GM12891 (cell line): ENCODE measurements at regions not wholly inside any gene's neighbourhood (a gene's known extent, or its start where the extent isn't known, plus 50 kb on each side); places are given as distances from the start of the nearest gene placed in this dataset.

Experiments
- DNase-seq: peaks from one replicate; pipeline ENCODE4 v3.0.0; 2011; ENCODE audit warnings: low spot score; ENCODE audit not compliant: insufficient read length
- FAIRE-seq: peaks from 2 replicates; lab custom pipeline; 2011; peaks lifted over from hg19 to GRCh38; lab: Jason Lieb, UNC
- PAX5 ChIP-seq: IDR thresholded peaks from 2 replicates; pipeline ENCODE4 v1.6.1; 2011; ENCODE audit warnings: low read length, moderate library complexity, mild to moderate bottlenecking; ENCODE audit not compliant: insufficient read depth, severe bottlenecking
- POLR2A ChIP-seq: IDR thresholded peaks from 2 replicates; pipeline ENCODE4 v1.6.1; 2011; ENCODE audit warnings: low read depth, low read length, control low read depth
- POLR2AphosphoS5 ChIP-seq: IDR thresholded peaks from 2 replicates; pipeline ENCODE4 v1.6.1; 2011; ENCODE audit warnings: low read depth, low read length, control low read depth
- POU2F2 ChIP-seq: IDR thresholded peaks from 2 replicates; pipeline ENCODE4 v1.6.1; 2011; ENCODE audit warnings: low read depth, mild to moderate bottlenecking, control low read depth, low read length, moderate library complexity
- SPI1 ChIP-seq: IDR thresholded peaks from 2 replicates; pipeline ENCODE4 v1.6.1; 2011; ENCODE audit warnings: low read depth, low read length, control low read depth
- TAF1 ChIP-seq: IDR thresholded peaks from 2 replicates; pipeline ENCODE4 v1.6.1; 2011; ENCODE audit warnings: low read depth, low read length, control low read depth

DNA sequence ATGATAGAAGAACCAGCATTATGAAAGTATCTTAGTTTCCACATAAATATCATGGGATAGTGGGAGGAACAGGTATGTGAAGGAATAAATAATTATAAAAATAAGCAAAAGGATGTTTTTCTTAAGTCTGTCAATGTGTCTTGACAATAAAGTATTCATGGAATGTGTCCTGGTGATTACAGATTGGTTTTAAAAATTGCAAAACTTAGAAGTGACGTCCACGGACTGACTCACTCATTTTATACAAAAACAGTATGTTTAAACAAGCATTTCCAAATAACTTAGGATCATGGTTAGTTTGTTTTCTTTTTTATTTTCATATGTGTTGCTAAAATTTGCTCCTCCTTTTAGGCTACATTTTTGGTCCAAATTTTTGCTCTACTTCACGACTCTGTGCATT lies 687.0 kb upstream of the NECTIN3 start:
- DNase-seq (no peak), FAIRE-seq (no peak)
- TF ChIP-seq POU2F2 = no peak
- no peak for TF ChIP-seq POLR2AphosphoS5

DNA sequence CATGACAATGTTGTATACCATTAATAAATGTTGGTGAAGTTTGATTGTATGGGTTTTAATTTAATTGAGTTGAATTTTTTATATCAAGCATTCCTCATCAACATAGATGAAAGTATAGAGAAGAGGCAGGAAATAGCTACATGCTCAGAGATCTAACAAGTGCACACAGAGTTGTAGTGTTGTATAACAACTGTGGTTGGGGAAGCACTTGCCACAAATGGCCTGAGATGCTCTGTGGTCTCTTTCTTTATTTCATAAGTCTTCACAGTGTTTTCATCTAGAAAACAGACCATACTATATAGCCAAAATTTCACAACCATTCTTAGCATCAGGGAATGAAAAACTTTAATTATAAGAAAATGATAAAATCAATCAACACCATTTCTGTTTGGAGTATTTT lies 682.6 kb upstream of the NECTIN3 start:
- DNase-seq (no peak), FAIRE-seq (no peak)
- no peak for TF ChIP-seq POLR2AphosphoS5

DNA sequence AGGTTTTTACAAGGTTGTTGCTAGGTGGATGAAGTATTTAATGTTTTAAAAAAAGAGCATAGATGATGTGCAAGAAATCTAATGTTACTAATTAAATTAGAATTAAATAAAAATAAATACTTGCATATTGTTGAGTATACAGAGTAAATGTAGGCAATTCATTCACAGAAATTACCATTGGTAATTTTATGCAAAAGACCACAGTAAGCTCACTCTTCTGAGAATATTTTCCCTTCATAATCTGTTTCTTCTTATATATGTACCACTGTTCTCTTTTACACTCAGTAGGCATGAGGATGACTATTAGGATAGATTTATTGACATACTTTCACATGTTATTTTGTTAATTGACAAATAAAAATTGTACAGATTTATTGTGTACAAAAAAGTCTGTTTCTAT lies 681.2 kb upstream of the NECTIN3 start:
- TF ChIP-seq POU2F2 (no peak), POLR2AphosphoS5 (no peak), PAX5 (no peak)
- no peak for DNase-seq
- FAIRE-seq = no peak

DNA sequence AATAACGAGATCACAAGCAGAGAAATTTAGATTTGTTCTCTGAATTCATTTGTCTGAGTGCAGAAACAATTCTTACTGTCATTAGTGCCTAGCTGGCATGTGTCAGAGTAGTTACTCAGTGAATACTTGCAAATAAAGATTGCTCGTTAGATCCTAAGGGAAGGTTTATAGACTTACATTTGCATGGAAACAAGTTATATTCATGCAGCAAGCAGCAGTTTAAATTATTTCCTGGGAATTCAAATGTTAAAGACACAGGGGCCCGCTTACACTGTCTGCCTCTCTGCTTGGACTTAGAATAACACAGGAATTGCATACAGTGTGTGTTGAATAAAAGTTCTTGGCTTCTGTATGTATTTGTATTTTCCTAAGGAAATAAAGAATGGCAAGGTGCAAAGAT lies 680.6 kb upstream of the NECTIN3 start:
- TF ChIP-seq POU2F2 = no peak
- no peak for TF ChIP-seq SPI1
- no peak for TF ChIP-seq POLR2AphosphoS5
- no peak for TF ChIP-seq PAX5
- TF ChIP-seq POLR2A = no peak
- FAIRE-seq = no peak
- DNase-seq = no peak

DNA sequence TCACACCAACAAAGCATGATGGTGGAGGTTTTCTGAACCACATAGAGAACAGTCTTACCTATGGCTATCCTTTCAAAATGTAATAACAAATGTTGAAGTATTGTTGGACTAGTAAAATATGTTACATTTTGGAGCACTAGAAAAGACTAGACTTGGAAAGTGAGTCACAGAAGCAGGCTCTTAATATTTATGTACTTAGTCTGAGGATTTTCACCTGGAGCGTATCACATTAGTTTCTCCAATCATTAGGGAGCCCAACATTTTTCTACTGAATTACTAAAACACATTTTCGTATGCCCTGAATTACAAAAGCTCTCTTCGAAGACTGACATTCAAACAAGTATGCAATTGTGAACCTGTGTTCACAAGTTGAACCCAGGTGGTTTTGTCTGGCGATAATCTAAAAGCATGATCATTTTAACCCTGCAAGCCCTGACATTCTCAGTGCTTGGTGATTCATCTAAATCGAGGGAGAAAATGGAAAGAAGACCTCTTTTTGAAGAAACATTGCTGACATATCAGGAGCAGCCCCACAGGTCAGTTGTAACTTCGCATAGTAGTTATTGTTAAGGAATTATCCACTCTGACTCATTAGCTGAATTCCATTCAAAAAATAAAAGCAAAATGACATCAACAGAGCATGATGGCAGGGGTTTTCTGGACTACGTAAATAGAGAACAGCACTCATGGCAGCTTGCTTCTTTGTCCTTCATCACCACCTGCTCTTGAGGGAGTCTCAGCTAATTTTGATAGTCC lies 679.8 kb upstream of the NECTIN3 start:
- TF ChIP-seq POLR2A = no peak
- TF ChIP-seq PAX5 = no peak
- TF ChIP-seq SPI1 = no peak
- TF ChIP-seq POLR2AphosphoS5 = no peak
- no peak for TF ChIP-seq TAF1
- no peak for TF ChIP-seq POU2F2
- DNase-seq (no peak), FAIRE-seq (no peak)

DNA sequence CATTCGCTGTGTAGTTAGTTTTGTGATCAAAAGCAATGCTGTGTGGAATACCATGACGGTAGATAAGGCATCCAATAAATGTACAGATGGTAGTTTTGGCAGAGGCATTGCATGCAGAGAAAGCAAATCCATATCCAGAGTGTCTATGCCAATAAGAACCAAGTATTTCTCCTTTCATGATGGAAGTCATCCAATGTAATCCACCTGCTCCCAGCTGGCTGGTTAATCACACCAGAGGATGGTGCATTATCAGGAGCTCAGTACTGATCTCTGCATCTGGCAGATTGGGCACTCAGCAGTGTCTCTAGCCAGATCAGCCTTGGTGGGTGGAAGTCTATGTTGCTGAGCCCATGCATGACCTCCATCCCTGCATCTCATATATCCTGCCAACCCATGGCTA lies 677.7 kb upstream of the NECTIN3 start:
- FAIRE-seq (no peak), DNase-seq (no peak)
- TF ChIP-seq POU2F2 (no peak), SPI1 (no peak), PAX5 (no peak), TAF1 (no peak), POLR2A (no peak), POLR2AphosphoS5 (no peak)

DNA sequence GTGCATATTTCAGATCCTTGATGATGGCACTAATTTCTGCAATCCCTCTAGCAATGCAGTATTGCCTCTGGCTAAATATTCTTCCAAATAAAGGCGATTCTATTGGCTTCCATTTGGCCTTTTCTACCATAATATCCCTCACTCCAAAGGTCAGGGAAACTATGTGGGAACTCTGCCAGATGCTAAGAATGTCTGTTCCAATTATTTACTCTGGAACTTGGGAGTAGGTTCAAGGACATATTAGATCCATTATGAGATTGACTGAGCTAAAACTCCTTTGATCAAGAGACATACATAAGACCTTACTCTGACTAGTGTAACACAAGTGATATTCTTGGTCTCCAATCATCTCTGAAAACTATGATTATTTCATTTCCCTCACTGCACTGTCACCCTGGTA lies 674.5 kb upstream of the NECTIN3 start:
- TF ChIP-seq POU2F2 (no peak), POLR2AphosphoS5 (no peak), PAX5 (no peak), TAF1 (no peak), POLR2A (no peak), SPI1 (no peak)
- DNase-seq (no peak), FAIRE-seq (no peak)

DNA sequence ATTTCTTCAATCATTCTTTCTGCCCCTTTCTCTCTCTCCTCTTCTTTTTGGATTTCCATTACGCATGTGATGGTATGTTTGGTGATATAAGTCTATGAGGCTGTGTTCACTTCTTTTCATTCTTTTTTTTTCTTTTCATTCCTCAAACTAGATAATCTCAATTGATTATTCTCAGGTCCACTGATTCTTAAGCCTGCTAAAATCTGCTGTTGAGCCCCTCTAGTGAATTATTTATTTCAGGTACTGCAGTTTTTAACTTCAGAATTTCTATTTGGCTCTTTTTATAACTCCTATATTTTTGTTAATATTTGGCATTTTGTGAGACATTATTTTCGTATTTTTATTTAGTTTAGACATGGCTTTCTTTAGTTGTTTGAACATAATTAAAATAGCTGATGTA lies 671.3 kb upstream of the NECTIN3 start:
- no peak for DNase-seq
- no peak for TF ChIP-seq POLR2A
- no peak for TF ChIP-seq PAX5
- no peak for TF ChIP-seq SPI1
- no peak for TF ChIP-seq POU2F2
- no peak for TF ChIP-seq POLR2AphosphoS5
- TF ChIP-seq TAF1 = no peak
- FAIRE-seq = no peak

DNA sequence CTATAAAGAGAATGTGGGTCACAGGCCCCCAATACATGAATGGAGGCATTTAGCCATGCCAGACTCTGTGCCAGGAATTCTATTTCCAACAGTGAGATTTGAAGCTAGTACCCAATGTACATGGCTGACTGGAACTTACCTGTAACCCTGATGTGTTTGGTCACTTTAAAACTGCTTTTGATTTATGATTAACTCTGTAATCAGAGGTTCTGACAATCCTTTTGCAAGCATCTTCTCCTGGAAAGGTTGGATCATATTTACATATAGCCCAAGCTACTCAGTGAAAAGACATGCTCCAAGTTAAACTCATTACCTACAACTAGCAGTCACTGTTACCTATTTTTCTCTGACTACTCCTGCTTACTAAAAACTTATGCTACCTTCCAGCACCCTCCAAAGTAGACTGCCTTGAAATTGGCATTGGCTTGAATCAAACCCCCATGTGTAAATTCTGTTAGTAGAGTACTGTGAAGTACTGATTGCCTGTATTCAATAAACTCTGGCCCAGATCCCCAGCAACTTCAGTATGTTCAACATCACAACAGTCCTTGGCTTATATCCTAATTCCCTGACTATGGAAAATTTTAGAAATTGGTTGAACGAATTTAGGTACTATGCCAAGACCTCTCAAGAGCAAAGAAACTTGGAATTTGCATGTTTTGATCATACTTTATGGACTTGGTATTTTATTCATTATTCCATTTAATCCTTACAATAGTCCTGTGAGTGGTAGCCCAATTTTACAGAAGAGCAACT lies 665.6 kb upstream of the NECTIN3 start:
- TF ChIP-seq SPI1 (no peak), POLR2AphosphoS5 (no peak), TAF1 (no peak)
- DNase-seq = no peak
- FAIRE-seq = no peak

DNA sequence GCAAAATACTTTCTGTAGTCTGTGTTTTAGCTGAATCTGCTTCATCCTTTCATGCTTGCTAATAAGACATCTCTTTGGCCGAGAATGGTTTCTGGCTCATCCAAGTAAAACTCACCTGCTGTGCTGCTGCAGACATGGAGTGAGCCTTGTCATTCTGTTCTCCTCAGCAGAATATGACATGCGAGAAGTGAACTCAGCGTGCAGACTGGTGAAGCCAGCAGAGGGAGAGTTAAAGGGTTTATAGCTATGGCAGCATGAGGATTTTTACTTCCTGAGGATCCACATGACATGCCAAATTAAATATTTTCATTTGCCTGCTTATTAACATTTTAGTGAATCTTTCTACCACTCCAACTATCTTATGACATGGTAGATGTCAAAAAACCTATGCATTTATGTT lies 658.4 kb upstream of the NECTIN3 start:
- DNase-seq (no peak), FAIRE-seq (no peak)
- no peak for TF ChIP-seq POLR2A
- TF ChIP-seq SPI1 = no peak
- no peak for TF ChIP-seq POLR2AphosphoS5
- TF ChIP-seq POU2F2 = no peak
- TF ChIP-seq PAX5 = no peak
- no peak for TF ChIP-seq TAF1

DNA sequence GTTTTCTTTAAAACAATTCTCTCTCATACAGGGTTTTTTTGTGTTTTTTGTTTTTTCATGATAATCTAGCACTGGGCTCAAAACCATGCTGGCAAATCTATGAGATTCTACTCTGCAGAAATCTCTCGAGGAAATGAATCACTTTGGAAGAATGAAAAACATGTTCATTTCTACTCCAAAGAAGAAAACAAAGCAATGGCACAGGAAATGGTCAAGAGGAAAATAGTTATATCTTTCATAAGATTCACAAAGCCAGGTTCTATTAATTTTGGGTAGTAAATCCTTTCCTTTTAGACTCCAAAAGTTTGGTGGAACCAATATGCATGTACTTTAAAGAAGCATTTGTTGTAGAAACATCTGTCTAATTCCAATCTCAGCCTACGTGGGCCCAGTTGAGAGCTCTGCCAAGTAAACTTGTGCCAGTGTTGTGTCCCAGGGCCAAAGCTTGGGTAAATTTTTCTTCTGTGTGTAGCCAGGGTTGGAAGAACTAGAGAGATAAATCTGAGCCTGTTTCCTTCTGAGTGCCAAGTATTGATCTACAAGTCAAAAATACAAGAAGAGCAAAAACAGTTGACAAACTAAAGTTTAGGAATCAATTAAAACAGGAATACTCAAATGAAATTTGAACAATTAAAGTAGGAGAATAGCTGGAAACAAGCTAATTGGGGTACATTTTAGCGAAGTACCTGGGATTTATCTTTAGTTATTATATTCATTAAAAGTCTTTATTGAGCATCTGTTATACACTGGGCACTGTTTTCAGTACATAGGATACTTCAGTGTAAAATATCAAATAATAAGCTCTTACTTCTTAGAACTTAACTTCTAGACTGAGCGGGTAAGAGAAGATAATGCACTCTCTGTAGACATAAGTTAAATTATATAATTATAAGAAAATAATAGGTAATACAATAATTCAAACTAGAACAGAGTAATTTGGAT lies 657.5 kb upstream of the NECTIN3 start:
- no peak for TF ChIP-seq SPI1
- no peak for FAIRE-seq
- DNase-seq = no peak
